ENCODE measurements at regions not wholly inside any gene's neighbourhood (a gene's known extent, or its start where the extent isn't known, plus 50 kb on each side); places are given as distances from the start of the nearest gene placed in this dataset.

- Histone ChIP-seq H3K27me3 (ENCODE audit: insufficient read depth) (no peaks in the 10 kb centered on the region), H3K4me2 (no peak overlapping the region), H3K79me2 (ENCODE audit: insufficient read depth) (no peaks in the 10 kb centered on the region), H3K9me2 (no peaks in the 10 kb centered on the region), H3K9ac (no peak overlapping the region), H3K4me3 (ENCODE audit: low read depth in 2 of 2, low read length in 1 of 2) (no peak overlapping the region), H3K36me3 (replicated peaks in 1 of 2; ENCODE audit: control insufficient read depth in 1 of 2, insufficient read depth in 2 of 2, low read length in 1 of 2) (no peaks in the 10 kb centered on the region), H2AFZ (ENCODE audit: low read depth) (no peak overlapping the region), H3K27ac (ENCODE audit: low read depth in 2 of 2, low read length in 1 of 2) (no peak overlapping the region), H3F3A (replicated peaks; ENCODE audit: insufficient read depth) (no peaks in the 10 kb centered on the region), H3K9me3 (no peaks in the 10 kb centered on the region; the same call in 1 of the 2 replicates), H4K20me1 (ENCODE audit: insufficient read depth) (no peaks in the 10 kb centered on the region), H3K4me1 (ENCODE audit: control insufficient read depth in 1 of 2, insufficient read depth in 2 of 2, low read depth in 1 of 2, low read length in 1 of 2) (no peaks in the 10 kb centered on the region)
- no peak for TF ChIP-seq RCOR1 (IDR thresholded peaks at IDR 0.05; ENCODE audit: low read length)
- no peak for TF ChIP-seq YY1 (IDR thresholded peaks at IDR 0.05; ENCODE audit: low read depth)
- no peak for TF ChIP-seq SMC3 (IDR thresholded peaks at IDR 0.05; ENCODE audit: low read depth, low read length)
- TF ChIP-seq CTCF (IDR thresholded peaks at IDR 0.05), result no peak
- no peak for TF ChIP-seq RXRA (IDR thresholded peaks at IDR 0.05; ENCODE audit: borderline replicate concordance, low read depth)
- TF ChIP-seq REST (IDR thresholded peaks at IDR 0.05; ENCODE audit: low read depth, low read length), result no peak
- no peak for TF ChIP-seq USF1 (IDR thresholded peaks at IDR 0.05; ENCODE audit: borderline replicate concordance, low read depth)
- no peak for TF ChIP-seq TAF1 (IDR thresholded peaks at IDR 0.05; ENCODE audit: borderline replicate concordance, low read depth, low read length)
- TF ChIP-seq FOSL2 (IDR thresholded peaks at IDR 0.05; ENCODE audit: borderline replicate concordance, low read depth), result no peak
- no peak for TF ChIP-seq NRF1 (IDR thresholded peaks at IDR 0.05; ENCODE audit: low read depth, low read length)
- TF ChIP-seq GATA2 (CRISPR knock-in tag; IDR thresholded peaks at IDR 0.05), result no peak
- no peak for TF ChIP-seq MAX (IDR thresholded peaks at IDR 0.05; ENCODE audit: low read depth)
- DNase-seq, result no peak
- WGBS (ENCODE audit: low lambda C conversion rate), result 7% methylated on average over 2 of the region's 2 CpGs
- ChIA-PET POLR2A (no interaction called here), CTCF (no interaction called here)
Observed at GRCh38 chr17:53227111-53227510, 595.6 kb upstream of the KIF2B start.
